Activated CD8-positive, alpha-beta memory T cell treated with anti-CD3 and anti-CD28 coated beads, Interleukin-2, amount 10 ng/mL, durations not matched to agents 7 days and 5 days (primary cell): ENCODE measurements at regions not wholly inside any gene's neighbourhood (a gene's known extent, or its start where the extent isn't known, plus 50 kb on each side); places are given as distances from the start of the nearest gene placed in this dataset.

Experiments used
- ATAC-seq: fragments of 150-1000 bp; cut with Tn5 transposase; one replicate; pipeline ENCODE4 v1.10.0; 2021; ENCODE audit warnings: moderate library complexity
- CTCF ChIA-PET: fragments of 350-600 bp; sonication (Branson Sonifier 250); formaldehyde crosslinking; loops from one replicate; lab custom pipeline; 2021; ENCODE audit warnings: antibody characterized with exemption; lab: Charles Lee
- DNase-seq: peaks from one replicate; pipeline ENCODE4 v3.0.0-alpha.2; 2020
- H3K27ac Mint-ChIP-seq: one replicate; pipeline ENCODE4 v1.8.0; 2021; ENCODE audit warnings: mild to moderate bottlenecking, mixed read lengths
- H3K27me3 Mint-ChIP-seq: one replicate; pipeline ENCODE4 v1.8.0; 2021; ENCODE audit warnings: mixed read lengths
- H3K36me3 Mint-ChIP-seq: one replicate; pipeline ENCODE4 v1.8.0; 2021; ENCODE audit warnings: mild to moderate bottlenecking, mixed read lengths
- H3K4me1 Mint-ChIP-seq: one replicate; pipeline ENCODE4 v1.8.0; 2021; ENCODE audit warnings: mixed read lengths
- H3K4me3 Mint-ChIP-seq: one replicate; pipeline ENCODE4 v1.8.0; 2021; ENCODE audit warnings: mild to moderate bottlenecking, moderate library complexity, mixed read lengths
- H3K9me3 Mint-ChIP-seq: one replicate; pipeline ENCODE4 v1.8.0; 2022; ENCODE audit warnings: low read depth, mixed read lengths

DNA sequence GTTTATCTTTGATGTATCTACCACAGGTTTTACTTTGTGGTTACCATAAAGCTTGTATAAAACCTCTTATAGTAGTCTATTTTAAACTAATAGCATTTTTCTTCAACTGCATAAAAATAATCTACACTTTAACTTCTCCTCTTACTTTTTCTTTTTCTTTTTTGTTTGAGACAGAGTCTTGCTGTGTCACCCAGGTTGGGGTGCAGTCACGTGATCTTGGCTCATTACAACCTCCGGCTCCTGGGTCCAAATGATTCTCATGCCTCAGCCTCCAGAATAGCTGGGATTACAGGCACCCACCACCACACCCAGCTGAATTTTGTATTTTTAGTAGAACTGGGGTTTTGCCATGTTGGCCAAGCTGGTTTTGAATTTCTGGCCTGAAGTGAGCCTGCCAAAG lies 53.4 kb upstream of the ZKSCAN2 start:
- no peaks in the 10 kb centered on the region for H3K4me1 Mint-ChIP-seq
- ATAC-seq, result no peak
- H3K4me3 Mint-ChIP-seq, result no peak overlapping the region
- no peak overlapping the region for H3K27ac Mint-ChIP-seq
- peaks cover 14% of the 10 kb centered on the region for H3K9me3 Mint-ChIP-seq
- CTCF ChIA-PET, result no interaction called here
- DNase-seq, result no peak
- H3K27me3 Mint-ChIP-seq, result no peaks in the 10 kb centered on the region
- H3K36me3 Mint-ChIP-seq, result no peaks in the 10 kb centered on the region
